ENCODE measurements at regions not wholly inside any gene's neighbourhood (a gene's known extent, or its start where the extent isn't known, plus 50 kb on each side); places are given as distances from the start of the nearest gene placed in this dataset.
"Not testable (repeated sequence)": the region's sequence is repeated elsewhere in the genome, so short reads cannot be mapped to it uniquely, and the experiment has no call there.

- not testable (repeated sequence) for TF ChIP-seq CTCF (IDR thresholded peaks at IDR 0.05; ENCODE audit: low read depth, low read length); POLR2A (IDR thresholded peaks at IDR 0.05; ENCODE audit: extremely low read depth, insufficient read length); MYC (IDR thresholded peaks at IDR 0.05; ENCODE audit: low read depth, low read length)
Measured at GRCh38 chr4:3597896-3598505, 65.8 kb upstream of the LRPAP1 start.
